Brain pericyte (primary cell): ENCODE measurements at regions not wholly inside any gene's neighbourhood (a gene's known extent, or its start where the extent isn't known, plus 50 kb on each side); places are given as distances from the start of the nearest gene placed in this dataset.

ENCODE experiments used
- DNase-seq: peaks from one replicate; pipeline ENCODE4 v3.0.0-alpha.2; 2012; ENCODE audit warnings: low read depth, low spot score

- DNase-seq: no peak
These were observed 82.5 kb upstream of the CAMK1G start for GRCh38 chr1:209500993-209501392.

- no peak for DNase-seq
These were observed 80.3 kb upstream of the CAMK1G start for GRCh38 chr1:209503196-209503595.

GRCh38 chr1:209504571-209504970, 78.9 kb upstream of the CAMK1G start:
- no peak for DNase-seq

GRCh38 chr1:209505044-209505443, 78.5 kb upstream of the CAMK1G start:
- DNase-seq: no peak

GRCh38 chr1:209506101-209506500, 77.4 kb upstream of the CAMK1G start:
- no peak for DNase-seq

GRCh38 chr1:209509039-209509438, 74.5 kb upstream of the CAMK1G start:
- DNase-seq: no peak

- DNase-seq: no peak
These were observed 73.5 kb upstream of the CAMK1G start for GRCh38 chr1:209510063-209510462.

GRCh38 chr1:209511169-209511568, 72.3 kb upstream of the CAMK1G start:
- no peak for DNase-seq

- DNase-seq: no peak
These were observed 70.7 kb upstream of the CAMK1G start for GRCh38 chr1:209512821-209513220.

GRCh38 chr1:209513226-209513625, 70.3 kb upstream of the CAMK1G start:
- DNase-seq: no peak

GRCh38 chr1:209516771-209517680, 66.5 kb upstream of the CAMK1G start:
- no peak for DNase-seq

- no peak for DNase-seq
These were observed 65.8 kb upstream of the CAMK1G start for GRCh38 chr1:209517681-209518050.

- no peak for DNase-seq
These were observed 63.7 kb upstream of the CAMK1G start for GRCh38 chr1:209519786-209520185.

- no peak for DNase-seq
These were observed 60.7 kb upstream of the CAMK1G start for GRCh38 chr1:209522826-209523225.

GRCh38 chr1:209526137-209526536, 57.4 kb upstream of the CAMK1G start:
- DNase-seq: no peak

- DNase-seq: no peak
These were observed 56.1 kb upstream of the CAMK1G start for GRCh38 chr1:209527372-209527771.

GRCh38 chr1:209527993-209528717, 55.4 kb upstream of the CAMK1G start:
- no peak for DNase-seq

GRCh38 chr1:209529233-209529632, 54.3 kb upstream of the CAMK1G start:
- DNase-seq: no peak

GRCh38 chr1:209531006-209531405, 52.5 kb upstream of the CAMK1G start:
- no peak for DNase-seq

- DNase-seq: no peak
These were observed 52.0 kb upstream of the CAMK1G start for GRCh38 chr1:209531549-209531948.
